Naive thymus-derived CD8-positive, alpha-beta T cell (primary cell): ENCODE measurements at regions not wholly inside any gene's neighbourhood (a gene's known extent, or its start where the extent isn't known, plus 50 kb on each side); places are given as distances from the start of the nearest gene placed in this dataset.
"Not testable (repeated sequence)": the region's sequence is repeated elsewhere in the genome, so short reads cannot be mapped to it uniquely, and the experiment has no call there.

Source experiments
- ATAC-seq, 2 donors: fragments of 150-1000 bp; cut with Tn5 transposase in 1 of 2; sonication (Bioruptor Pico), chemical (Tn5 transposase) in 1 of 2; 1 replicate in 1 of 2; 2 replicates in 1 of 2; pipeline ENCODE4 v1.10.0; 2021; ENCODE audit warnings: mild to moderate bottlenecking in 2 of 2, moderate library complexity in 2 of 2
- POLR2A ChIA-PET: fragments of 350-600 bp; sonication (Branson Sonifier 250); formaldehyde crosslinking; loops from one replicate; lab custom pipeline; 2021; ENCODE audit warnings: antibody characterized with exemption; lab: Charles Lee
- DNase-seq, 10 donors: peaks; one replicate each; pipeline versions ENCODE4 v3.0.0 to v3.0.0-alpha.2; 2020 to 2022
- H3K27ac Mint-ChIP-seq, 10 donors: one replicate each; pipeline ENCODE4 v1.8.0; 2020 to 2022; ENCODE audit warnings: mild to moderate bottlenecking in 10 of 10, mixed read lengths in 10 of 10, moderate library complexity in 4 of 10, inconsistent platforms in 1 of 10
- H3K27me3 Mint-ChIP-seq, 5 donors: one replicate each; pipeline ENCODE4 v1.8.0; 2021 to 2022; ENCODE audit warnings: mixed read lengths in 5 of 5
- H3K36me3 Mint-ChIP-seq, 3 donors: one replicate each; pipeline ENCODE4 v1.8.0; 2020 to 2022; ENCODE audit warnings: mixed read lengths in 3 of 3, mild to moderate bottlenecking in 2 of 3, inconsistent platforms in 1 of 3
- H3K4me1 Mint-ChIP-seq, 4 donors: one replicate each; pipeline ENCODE4 v1.8.0; 2021 to 2022; ENCODE audit warnings: mixed read lengths in 4 of 4
- H3K4me3 Mint-ChIP-seq, 10 donors: one replicate each; pipeline ENCODE4 v1.8.0; 2020 to 2022; ENCODE audit warnings: mild to moderate bottlenecking in 10 of 10, mixed read lengths in 10 of 10, moderate library complexity in 6 of 10, inconsistent platforms in 1 of 10
- H3K9me3 Mint-ChIP-seq, 9 donors: one replicate each; pipeline ENCODE4 v1.8.0; 2020 to 2022; ENCODE audit warnings: mixed read lengths in 9 of 9, mild to moderate bottlenecking in 3 of 9, inconsistent platforms in 1 of 9, moderate library complexity in 1 of 9

GRCh38 chrX:38473701-38474100 is 87.6 kb upstream of the TSPAN7 start:
- ATAC-seq (no peak), DNase-seq (no peak)
- POLR2A ChIA-PET, result no interaction called here
- H3K4me1 Mint-ChIP-seq, result no peaks in the 10 kb centered on the region
- H3K27me3 Mint-ChIP-seq, result peaks cover 0 to 2% (median 0%) of the 10 kb centered on the region in 5 donors
- H3K4me3 Mint-ChIP-seq, result no peak overlapping the region
- no peak overlapping the region for H3K27ac Mint-ChIP-seq
- no peaks in the 10 kb centered on the region for H3K36me3 Mint-ChIP-seq
- H3K9me3 Mint-ChIP-seq, result peaks cover 0 to 5% (median 0%) of the 10 kb centered on the region in 9 donors

- H3K27ac Mint-ChIP-seq, result no peak overlapping the region
- H3K4me1 Mint-ChIP-seq, result no peaks in the 10 kb centered on the region
- no peak overlapping the region for H3K4me3 Mint-ChIP-seq
- ATAC-seq (no peak), DNase-seq (no peak)
- peaks cover 0 to 3% (median 0%) of the 10 kb centered on the region in 5 donors for H3K27me3 Mint-ChIP-seq
- POLR2A ChIA-PET, result no interaction called here
- peaks cover 0 to 5% (median 0%) of the 10 kb centered on the region in 9 donors for H3K9me3 Mint-ChIP-seq
- no peaks in the 10 kb centered on the region for H3K36me3 Mint-ChIP-seq
These were observed 86.8 kb upstream of the TSPAN7 start for GRCh38 chrX:38474543-38474942.

- Mint-ChIP-seq H3K27me3 (peaks cover 0 to 6% (median 2%) of the 10 kb centered on the region in 5 donors), H3K36me3 (no peaks in the 10 kb centered on the region), H3K4me1 (no peaks in the 10 kb centered on the region), H3K4me3 (no peak overlapping the region), H3K27ac (no peak overlapping the region), H3K9me3 (no peaks in the 10 kb centered on the region)
- POLR2A ChIA-PET, result no interaction called here
- no peak for ATAC-seq
- no peak for DNase-seq
These were observed 79.2 kb upstream of the TSPAN7 start for GRCh38 chrX:38482183-38482582.

GRCh38 chrX:38484607-38485498 is 76.5 kb upstream of the TSPAN7 start:
- peak overlapping the region in 1 of 10 donors; percentile 49 for H3K27ac Mint-ChIP-seq
- H3K27me3 Mint-ChIP-seq, result peaks cover 0 to 6% (median 1%) of the 10 kb centered on the region in 5 donors
- no peak for DNase-seq
- no peaks in the 10 kb centered on the region for H3K36me3 Mint-ChIP-seq
- H3K4me3 Mint-ChIP-seq, result no peak overlapping the region
- POLR2A ChIA-PET, result no interaction called here
- no peaks in the 10 kb centered on the region for H3K9me3 Mint-ChIP-seq
- no peaks in the 10 kb centered on the region for H3K4me1 Mint-ChIP-seq
- ATAC-seq, result no peak

- peaks cover 0 to 1% (median 0%) of the 10 kb centered on the region in 5 donors for H3K27me3 Mint-ChIP-seq
These were observed 72.0 kb upstream of the TSPAN7 start for GRCh38 chrX:38489341-38489740.

GRCh38 chrX:38494239-38494823 is 67.0 kb upstream of the TSPAN7 start:
- no peak for ATAC-seq
- no peak for DNase-seq
- Mint-ChIP-seq H3K9me3 (peaks cover 0 to 2% (median 0%) of the 10 kb centered on the region in 9 donors), H3K4me1 (no peaks in the 10 kb centered on the region), H3K36me3 (no peaks in the 10 kb centered on the region), H3K27me3 (peaks cover 0 to 3% (median 0%) of the 10 kb centered on the region in 5 donors), H3K27ac (no peak overlapping the region), H3K4me3 (no peak overlapping the region)
- POLR2A ChIA-PET, result no interaction called here

More at GRCh38 chrX:38489341-38489740, 72.0 kb upstream of the TSPAN7 start:
- Mint-ChIP-seq H3K4me1 (no peaks in the 10 kb centered on the region), H3K27ac (no peak overlapping the region), H3K9me3 (no peaks in the 10 kb centered on the region), H3K4me3 (no peak overlapping the region), H3K36me3 (no peaks in the 10 kb centered on the region)
- DNase-seq (no peak), ATAC-seq (no peak)
- POLR2A ChIA-PET, result no interaction called here

- Mint-ChIP-seq H3K9me3 (peaks cover 0 to 31% (median 8%) of the 10 kb centered on the region in 9 donors), H3K36me3 (peaks cover 0 to 22% (median 5%) of the 10 kb centered on the region in 3 donors)
- H3K27ac Mint-ChIP-seq, H3K4me3 Mint-ChIP-seq, H3K4me1 Mint-ChIP-seq, H3K27me3 Mint-ChIP-seq, ATAC-seq, DNase-seq, POLR2A ChIA-PET: not testable (repeated sequence)
These were observed 61.7 kb upstream of the TSPAN7 start for GRCh38 chrX:38499658-38500057.

- no peak overlapping the region for H3K4me3 Mint-ChIP-seq
- peaks cover 0 to 22% (median 5%) of the 10 kb centered on the region in 3 donors for H3K36me3 Mint-ChIP-seq
- no peaks in the 10 kb centered on the region for H3K4me1 Mint-ChIP-seq
- H3K9me3 Mint-ChIP-seq, result peaks cover 0 to 31% (median 8%) of the 10 kb centered on the region in 9 donors
- POLR2A ChIA-PET, result no interaction called here
- ATAC-seq, result no peak
- peaks cover 0 to 3% (median 2%) of the 10 kb centered on the region in 5 donors for H3K27me3 Mint-ChIP-seq
- DNase-seq, result no peak
- peak overlapping the region in 1 of 10 donors; percentile 18 for H3K27ac Mint-ChIP-seq
These were observed 61.2 kb upstream of the TSPAN7 start for GRCh38 chrX:38500141-38500540.

- H3K27me3 Mint-ChIP-seq, result peaks cover 0 to 3% (median 2%) of the 10 kb centered on the region in 5 donors
- POLR2A ChIA-PET, result no interaction called here
- no peak overlapping the region for H3K27ac Mint-ChIP-seq
- no peak overlapping the region for H3K4me3 Mint-ChIP-seq
- peaks cover 0 to 22% (median 5%) of the 10 kb centered on the region in 3 donors for H3K36me3 Mint-ChIP-seq
- no peaks in the 10 kb centered on the region for H3K4me1 Mint-ChIP-seq
- H3K9me3 Mint-ChIP-seq, result peaks cover 0 to 35% (median 9%) of the 10 kb centered on the region in 9 donors
- DNase-seq (no peak), ATAC-seq (no peak)
These were observed 60.5 kb upstream of the TSPAN7 start for GRCh38 chrX:38500866-38501265.

- H3K27ac Mint-ChIP-seq, result no peak overlapping the region
- POLR2A ChIA-PET, result no interaction called here
- peaks cover 0 to 35% (median 9%) of the 10 kb centered on the region in 9 donors for H3K9me3 Mint-ChIP-seq
- DNase-seq (no peak), ATAC-seq (no peak)
- H3K36me3 Mint-ChIP-seq, result peaks cover 0 to 22% (median 5%) of the 10 kb centered on the region in 3 donors
- no peaks in the 10 kb centered on the region for H3K4me1 Mint-ChIP-seq
- H3K27me3 Mint-ChIP-seq, result peaks cover 0 to 2% (median 0%) of the 10 kb centered on the region in 5 donors
- no peak overlapping the region for H3K4me3 Mint-ChIP-seq
These were observed 55.8 kb upstream of the TSPAN7 start for GRCh38 chrX:38505583-38505982.
